C4-2B (cell line): ENCODE measurements at regions not wholly inside any gene's neighbourhood (a gene's known extent, or its start where the extent isn't known, plus 50 kb on each side); places are given as distances from the start of the nearest gene placed in this dataset.
A peak's percentile ranks its signal among the peaks of the same experiment; 100 is the strongest.
"Not testable (repeated sequence)": the region's sequence is repeated elsewhere in the genome, so short reads cannot be mapped to it uniquely, and the experiment has no call there.

Experiments used
- H3K27ac ChIP-seq: fragments of 450-650 bp; 2 replicates; pipeline ENCODE4 v1.5.1; 2017
- CTCF ChIP-seq: fragments of 450-650 bp; conservative IDR thresholded peaks from 2 replicates; pipeline ENCODE4 v1.5.1; 2017; ENCODE audit warnings: mild to moderate bottlenecking
- ZFX ChIP-seq: fragments of 450-650 bp; IDR thresholded peaks from 2 replicates; pipeline ENCODE4 v1.6.1; 2017

DNA sequence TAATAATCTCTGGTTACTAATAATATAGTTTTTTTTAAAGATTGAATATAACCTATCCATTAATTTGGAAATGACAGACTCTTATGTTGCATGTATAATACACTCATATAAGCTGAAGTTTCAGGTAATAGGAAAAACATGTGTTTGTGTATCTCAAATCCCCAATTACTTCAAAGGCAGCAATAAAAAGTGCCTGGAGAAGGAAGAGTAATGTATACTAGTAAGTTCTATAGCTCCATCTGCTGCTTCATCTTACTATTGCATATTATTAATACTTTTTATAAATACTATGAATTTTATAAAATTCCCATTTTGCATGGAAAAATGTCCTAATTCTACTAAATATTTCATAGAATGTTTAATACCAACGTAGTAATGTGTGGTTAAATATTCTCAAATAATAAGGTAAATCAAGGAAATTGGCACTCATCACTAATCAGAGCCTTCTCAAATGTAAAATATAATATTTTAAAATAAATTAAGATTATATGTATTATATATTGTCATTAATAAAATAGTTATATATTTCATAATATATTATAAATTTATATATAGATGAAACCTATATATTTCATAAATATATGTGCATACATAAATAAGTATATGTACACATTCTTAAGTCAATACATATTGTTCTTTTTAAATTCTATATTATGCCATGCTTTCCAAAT is 311.9 kb downstream of the HGF start:
- no peak overlapping the region for H3K27ac ChIP-seq
- TF ChIP-seq ZFX, result no peak
- TF ChIP-seq CTCF, result peak; percentile 84

GRCh38 chr7:81453770-81454169 is 316.1 kb downstream of the HGF start:
- H3K27ac ChIP-seq, result not testable (repeated sequence)

DNA sequence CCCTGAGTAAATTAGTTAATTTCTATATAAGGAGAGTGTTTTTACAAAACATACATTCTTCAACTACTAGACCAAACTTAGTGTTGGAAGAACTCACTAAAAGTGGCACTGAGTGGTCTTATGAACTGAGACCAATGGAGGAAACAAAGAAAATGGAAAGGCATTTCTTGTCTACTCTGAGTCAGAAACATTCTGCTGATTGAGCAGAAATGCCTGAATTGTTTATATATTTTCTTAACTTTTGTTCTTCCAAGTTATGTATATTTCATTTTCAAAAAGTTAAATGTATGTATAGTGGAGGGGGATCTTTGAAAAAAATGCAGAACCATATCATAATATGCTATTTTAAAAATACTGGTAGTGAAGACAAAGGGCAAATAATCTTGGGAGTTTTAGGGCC is 320.7 kb downstream of the HGF start:
- no peak overlapping the region for H3K27ac ChIP-seq
- TF ChIP-seq CTCF, result no peak

DNA sequence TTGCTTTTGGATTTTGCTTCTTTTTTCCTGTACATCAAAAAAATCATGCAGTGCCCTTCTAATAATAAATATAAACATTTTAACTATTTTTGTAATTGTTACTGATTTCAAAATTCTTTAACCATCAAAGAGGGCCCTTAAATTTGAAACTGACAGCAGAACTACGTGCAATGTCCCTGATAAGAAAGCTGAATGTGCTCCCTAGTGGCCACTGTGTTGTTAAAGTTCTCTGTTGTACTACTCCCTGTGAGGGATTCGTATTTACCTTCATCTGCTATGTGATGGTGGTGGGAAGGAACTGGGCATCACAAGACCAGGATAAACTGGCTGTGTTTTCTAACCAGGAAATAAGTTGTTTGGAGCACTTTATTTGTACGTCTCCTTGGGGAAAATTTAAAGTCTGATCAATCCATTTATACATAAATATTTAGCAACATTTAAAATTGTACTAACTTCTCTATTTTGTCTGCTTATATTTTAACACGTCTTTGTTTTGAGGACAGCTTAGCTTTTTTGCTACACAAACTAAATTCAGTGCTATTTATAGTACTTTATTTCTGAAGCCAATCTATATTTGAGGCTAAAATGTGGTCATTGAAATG is 322.4 kb downstream of the HGF start:
- no peak for TF ChIP-seq ZFX
- TF ChIP-seq CTCF, result peak; percentile 85
- H3K27ac ChIP-seq, result no peak overlapping the region

- H3K27ac ChIP-seq, result no peak overlapping the region
- no peak for TF ChIP-seq ZFX
These were observed 323.6 kb downstream of the HGF start for GRCh38 chr7:81446212-81446611.

DNA sequence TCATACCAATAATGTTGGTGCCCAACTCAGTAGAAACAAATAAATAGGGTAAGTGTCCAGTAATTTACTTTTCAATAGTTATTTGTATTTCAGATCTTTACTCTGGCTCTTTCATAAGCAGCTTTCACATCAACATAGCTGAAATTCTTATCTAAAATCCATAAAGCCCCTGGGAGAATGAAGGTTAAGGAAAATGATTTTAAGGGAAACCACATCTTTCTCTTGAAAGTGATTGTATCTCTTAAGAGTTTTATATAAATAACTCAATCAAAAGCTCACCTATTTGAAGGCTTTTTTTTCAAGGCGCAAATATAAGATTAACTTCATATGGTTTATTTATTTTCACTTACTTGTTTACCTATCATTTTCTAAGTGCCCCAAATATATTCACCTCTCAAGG is 324.4 kb downstream of the HGF start:
- TF ChIP-seq CTCF (no peak), ZFX (no peak)
- H3K27ac ChIP-seq, result no peak overlapping the region

DNA sequence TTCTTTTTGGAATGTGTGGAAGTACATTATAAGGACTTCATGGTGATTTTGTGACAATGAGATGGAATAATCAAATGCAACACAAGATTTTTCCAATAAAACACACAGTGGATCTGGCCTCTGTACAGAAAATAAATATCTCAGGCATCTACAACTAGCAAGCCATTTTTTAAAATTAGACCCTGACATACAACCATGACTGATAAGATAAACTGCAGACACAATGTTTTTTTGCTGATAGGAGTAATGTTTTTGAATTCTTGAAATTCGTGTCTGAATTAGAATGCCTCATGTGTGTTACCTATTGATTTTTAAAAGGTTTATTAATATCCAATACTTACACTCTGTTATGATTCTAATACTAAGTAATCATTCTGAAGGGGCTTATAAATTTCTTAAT is 328.1 kb downstream of the HGF start:
- no peak overlapping the region for H3K27ac ChIP-seq
- TF ChIP-seq CTCF (no peak), ZFX (no peak)

DNA sequence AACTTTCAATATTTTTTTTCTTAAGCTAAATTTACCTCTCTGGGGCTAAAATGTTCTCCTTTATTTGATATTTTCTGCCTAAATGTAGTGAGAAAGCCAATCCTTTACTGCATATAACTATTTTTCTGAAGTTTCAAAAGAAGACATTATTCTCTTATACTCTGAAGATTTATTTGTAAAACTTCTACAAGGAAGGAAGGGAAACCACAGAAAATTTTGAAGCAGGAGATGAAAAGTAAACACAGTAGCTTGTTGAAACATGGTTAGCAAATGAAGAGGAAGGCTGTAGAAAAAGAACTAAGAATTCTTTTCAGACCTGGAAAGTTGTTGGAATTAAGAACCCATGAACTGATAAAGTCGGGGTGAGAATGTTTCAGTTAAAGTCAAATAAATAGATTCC is 330.3 kb downstream of the HGF start:
- no peak for TF ChIP-seq CTCF
- TF ChIP-seq ZFX, result no peak
- H3K27ac ChIP-seq, result no peak overlapping the region

DNA sequence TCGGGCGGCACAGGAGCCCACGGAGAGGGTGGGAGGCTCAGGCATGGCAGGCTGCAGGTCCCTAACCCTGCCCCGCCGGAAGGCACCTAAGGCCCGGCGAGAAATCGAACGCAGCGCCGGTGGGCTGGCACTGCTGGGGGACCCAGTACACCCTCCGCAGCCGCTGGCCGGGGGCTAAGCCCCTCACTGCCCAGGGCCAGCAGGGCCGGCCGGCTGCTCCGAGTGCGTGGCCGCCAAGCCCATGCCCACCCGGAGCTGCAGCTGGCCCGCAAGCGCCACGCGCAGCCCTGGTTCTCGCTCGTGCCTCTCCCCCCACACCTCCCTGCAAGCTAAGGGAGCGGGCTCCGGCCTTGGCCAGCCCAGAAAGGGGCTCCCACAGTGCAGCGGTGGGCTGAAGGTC is 332.7 kb downstream of the HGF start:
- not testable (repeated sequence) for H3K27ac ChIP-seq
